ENCODE measurements at regions not wholly inside any gene's neighbourhood (a gene's known extent, or its start where the extent isn't known, plus 50 kb on each side); places are given as distances from the start of the nearest gene placed in this dataset.

- no peak for TF ChIP-seq EZH2phosphoT487 (IDR thresholded peaks at IDR 0.05; ENCODE audit: borderline replicate concordance, low read depth, low read length)
- no peak overlapping the region for H3K4me2 ChIP-seq (ENCODE audit: low read length)
- DNase-seq (ENCODE audit: low spot score), result no peak
- no peaks in the 10 kb centered on the region for H3K36me3 ChIP-seq (ENCODE audit: insufficient read depth, low read length)
- no peak overlapping the region for H3K4me3 ChIP-seq (ENCODE audit: low read depth, low read length, poor library complexity, severe bottlenecking)
- no TSS peak for BruUV-seq (replicated peaks)
- ChIA-PET CTCF (ENCODE audit: unreplicated experiment) (no interaction called here), POLR2A (interaction anchor here (1.0 to 1.3 kb wide), 3 partner anchors 8 to 20 kb away, joined by 3 read pairs; no protein-coding TSS in a partner anchor)
- no peaks in the 10 kb centered on the region for H3K9me2 ChIP-seq (ENCODE audit: insufficient read depth, low read length)
- H2AFZ ChIP-seq (ENCODE audit: low read length), result no peak overlapping the region
- H3K79me2 ChIP-seq (ENCODE audit: insufficient read depth, low read depth, low read length), result no peaks in the 10 kb centered on the region
- no peaks in the 10 kb centered on the region for H4K20me1 ChIP-seq (ENCODE audit: insufficient read depth, low read length)
- intact Hi-C loops (cut with micrococcal nuclease; ENCODE audit: unreplicated experiment), result no loop called here
- H3K4me1 ChIP-seq (ENCODE audit: insufficient read depth, low read length, poor library complexity, severe bottlenecking), result no peaks in the 10 kb centered on the region
- H3K9me3 ChIP-seq (ENCODE audit: low read length), result no peaks in the 10 kb centered on the region
- H3K27ac ChIP-seq (ENCODE audit: low read depth, low read length, poor library complexity, severe bottlenecking), result no peak overlapping the region
These were observed 125.5 kb downstream of the SEC61B start for GRCh38 chr9:99347568-99347967.

GRCh38 chr9:99348289-99348688 lies 126.2 kb downstream of the SEC61B start:
- Histone ChIP-seq H2AFZ (ENCODE audit: low read length) (no peak overlapping the region), H3K9me3 (ENCODE audit: low read length) (no peaks in the 10 kb centered on the region), H3K9me2 (ENCODE audit: insufficient read depth, low read length) (no peaks in the 10 kb centered on the region), H3K4me3 (ENCODE audit: low read depth, low read length, poor library complexity, severe bottlenecking) (no peak overlapping the region), H3K4me1 (ENCODE audit: insufficient read depth, low read length, poor library complexity, severe bottlenecking) (no peaks in the 10 kb centered on the region), H3K36me3 (ENCODE audit: insufficient read depth, low read length) (no peaks in the 10 kb centered on the region), H3K27ac (ENCODE audit: low read depth, low read length, poor library complexity, severe bottlenecking) (no peak overlapping the region), H4K20me1 (ENCODE audit: insufficient read depth, low read length) (no peaks in the 10 kb centered on the region), H3K79me2 (ENCODE audit: insufficient read depth, low read depth, low read length) (no peaks in the 10 kb centered on the region), H3K4me2 (ENCODE audit: low read length) (no peak overlapping the region)
- intact Hi-C loops (cut with micrococcal nuclease; ENCODE audit: unreplicated experiment), result no loop called here
- POLR2A ChIA-PET, result interaction anchor here (1.3 kb wide), 1 partner anchor 20 kb away, joined by 3 read pairs; no protein-coding TSS in a partner anchor
- DNase-seq (ENCODE audit: low spot score), result no peak
- CTCF ChIA-PET (ENCODE audit: unreplicated experiment), result no interaction called here
- TF ChIP-seq EZH2phosphoT487 (IDR thresholded peaks at IDR 0.05; ENCODE audit: borderline replicate concordance, low read depth, low read length), result no peak
- BruUV-seq (replicated peaks), result no TSS peak

- Histone ChIP-seq H3K4me2 (ENCODE audit: low read length) (no peak overlapping the region), H3K9me3 (ENCODE audit: low read length) (no peaks in the 10 kb centered on the region), H3K36me3 (ENCODE audit: insufficient read depth, low read length) (no peaks in the 10 kb centered on the region), H2AFZ (ENCODE audit: low read length) (no peak overlapping the region), H4K20me1 (ENCODE audit: insufficient read depth, low read length) (no peaks in the 10 kb centered on the region), H3K4me3 (ENCODE audit: low read depth, low read length, poor library complexity, severe bottlenecking) (no peak overlapping the region), H3K4me1 (ENCODE audit: insufficient read depth, low read length, poor library complexity, severe bottlenecking) (no peaks in the 10 kb centered on the region), H3K9me2 (ENCODE audit: insufficient read depth, low read length) (no peaks in the 10 kb centered on the region), H3K27ac (ENCODE audit: low read depth, low read length, poor library complexity, severe bottlenecking) (no peak overlapping the region), H3K79me2 (ENCODE audit: insufficient read depth, low read depth, low read length) (no peaks in the 10 kb centered on the region)
- ChIA-PET CTCF (ENCODE audit: unreplicated experiment) (no interaction called here), POLR2A (no interaction called here)
- TF ChIP-seq EZH2phosphoT487 (IDR thresholded peaks at IDR 0.05; ENCODE audit: borderline replicate concordance, low read depth, low read length) (no peak), CTCF (conservative IDR thresholded peaks at IDR 0.05; ENCODE audit: low read length) (no peak)
- BruUV-seq (replicated peaks), result no TSS peak
- intact Hi-C loops (cut with micrococcal nuclease; ENCODE audit: unreplicated experiment), result no loop called here
- no peak for DNase-seq (ENCODE audit: low spot score)
These were observed 127.8 kb downstream of the SEC61B start for GRCh38 chr9:99349870-99350269.

GRCh38 chr9:99350461-99350860 lies 128.4 kb downstream of the SEC61B start:
- no peaks in the 10 kb centered on the region for H3K9me2 ChIP-seq (ENCODE audit: insufficient read depth, low read length)
- H3K79me2 ChIP-seq (ENCODE audit: insufficient read depth, low read depth, low read length), result no peaks in the 10 kb centered on the region
- ChIA-PET CTCF (ENCODE audit: unreplicated experiment) (no interaction called here), POLR2A (no interaction called here)
- H3K4me2 ChIP-seq (ENCODE audit: low read length), result no peak overlapping the region
- no peak overlapping the region for H3K4me3 ChIP-seq (ENCODE audit: low read depth, low read length, poor library complexity, severe bottlenecking)
- H3K36me3 ChIP-seq (ENCODE audit: insufficient read depth, low read length), result no peaks in the 10 kb centered on the region
- no peaks in the 10 kb centered on the region for H3K9me3 ChIP-seq (ENCODE audit: low read length)
- no TSS peak for BruUV-seq (replicated peaks)
- TF ChIP-seq CTCF (conservative IDR thresholded peaks at IDR 0.05; ENCODE audit: low read length), result no peak
- no peak for TF ChIP-seq EZH2phosphoT487 (IDR thresholded peaks at IDR 0.05; ENCODE audit: borderline replicate concordance, low read depth, low read length)
- H3K27ac ChIP-seq (ENCODE audit: low read depth, low read length, poor library complexity, severe bottlenecking), result no peak overlapping the region
- no peak overlapping the region for H2AFZ ChIP-seq (ENCODE audit: low read length)
- intact Hi-C loops (cut with micrococcal nuclease; ENCODE audit: unreplicated experiment), result no loop called here
- no peaks in the 10 kb centered on the region for H4K20me1 ChIP-seq (ENCODE audit: insufficient read depth, low read length)
- DNase-seq (ENCODE audit: low spot score), result no peak
- H3K4me1 ChIP-seq (ENCODE audit: insufficient read depth, low read length, poor library complexity, severe bottlenecking), result no peaks in the 10 kb centered on the region
